Adrenal gland (tissue), 5 donors: ENCODE measurements at regions not wholly inside any gene's neighbourhood (a gene's known extent, or its start where the extent isn't known, plus 50 kb on each side); places are given as distances from the start of the nearest gene placed in this dataset.

Experiments used
- CTCF ChIP-seq, 6 experiments: fragments of 450-650 bp in 4 of 6; fragments of 200-600 bp in 2 of 6; sonication (generic) in 1 of 6; IDR thresholded peaks; 1 replicate in 5 of 6; 2 replicates in 1 of 6; pipeline versions ENCODE4 v1.5.1 to v1.8.0; 2016 to 2021; ENCODE audit warnings: antibody characterized with exemption in 6 of 6, mild to moderate bottlenecking in 2 of 6, moderate library complexity in 1 of 6
- POLR2A ChIP-seq, 2 donors: fragments of 450-650 bp; IDR thresholded peaks; one replicate each; pipeline ENCODE4 v1.6.1; 2017; ENCODE audit warnings: antibody characterized with exemption in 2 of 2, mild to moderate bottlenecking in 2 of 2, moderate library complexity in 1 of 2
- donor health status: DM: no; HTN: no; CAD: no.

GRCh38 chr16:86024210-86024609 lies 125.2 kb downstream of the IRF8 start:
- TF ChIP-seq CTCF (IDR thresholded peaks at IDR 0.05) = no peak
- TF ChIP-seq POLR2A (IDR thresholded peaks at IDR 0.05) = no peak
